AG04450 (cell line): ENCODE measurements at regions not wholly inside any gene's neighbourhood (a gene's known extent, or its start where the extent isn't known, plus 50 kb on each side); places are given as distances from the start of the nearest gene placed in this dataset.
"Not testable (repeated sequence)": the region's sequence is repeated elsewhere in the genome, so short reads cannot be mapped to it uniquely, and the experiment has no call there.

ENCODE experiments used
- CTCF ChIA-PET: fragments of 300-600, 350-600 bp; formaldehyde crosslinking; extraction: SDS; loops from one replicate; lab custom pipeline; 2022; ENCODE audit warnings: antibody characterized with exemption, inconsistent platforms; lab: Charles Lee
- POLR2A ChIA-PET: fragments of 350-600 bp; formaldehyde crosslinking; extraction: SDS; loops from one replicate; lab custom pipeline; 2021; ENCODE audit warnings: antibody characterized with exemption, inconsistent platforms; lab: Yijun Ruan, JAX
- DNase-seq: peaks from one replicate; pipeline ENCODE4 v3.0.0-alpha.2; 2011; ENCODE audit warnings: low read depth, low spot score
- H3K27ac ChIP-seq: one replicate; pipeline ENCODE4 v1.5.1; 2012; ENCODE audit warnings: low read depth, low read length, control low read depth
- H3K27me3 ChIP-seq: one replicate; pipeline ENCODE4 v1.6.0; 2012; ENCODE audit warnings: low read length; ENCODE audit not compliant: control insufficient read depth, insufficient read depth
- H3K4me3 ChIP-seq: 2 replicates; pipeline ENCODE4 v1.5.1; 2011; ENCODE audit warnings: mild to moderate bottlenecking, low read depth, low read length, control low read depth
- H3K9me3 ChIP-seq: 2 replicates; pipeline ENCODE4 v1.5.1; 2012; ENCODE audit warnings: low read length; ENCODE audit not compliant: control insufficient read depth, insufficient read depth
- TF ChIP-seq, protein P1 (sequence below): IDR thresholded peaks from 2 replicates; pipeline ENCODE4 v1.5.1; 2011; ENCODE audit warnings: low read depth, low read length, control low read depth, inconsistent platforms

DNA sequence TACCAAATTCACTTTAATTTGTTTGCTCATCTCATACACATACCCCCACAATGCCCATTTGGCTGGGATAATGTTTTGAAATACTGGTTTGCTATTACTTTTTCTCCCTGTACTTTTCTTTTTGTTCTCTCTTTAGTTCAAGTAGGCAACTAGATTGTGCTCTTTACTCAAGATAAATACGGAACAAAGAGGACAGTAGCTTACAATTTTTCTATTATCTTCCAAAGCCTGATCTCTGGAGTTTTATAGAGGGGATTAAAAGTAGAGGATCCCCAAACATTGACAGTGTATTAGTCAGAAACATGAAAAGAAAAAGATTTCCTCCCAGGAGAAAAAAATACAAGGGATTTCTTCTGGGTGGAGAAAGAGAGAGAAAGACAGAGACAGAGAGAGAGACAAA, 102.1 kb upstream of the FSCB start:
- ChIA-PET CTCF (no interaction called here), POLR2A (no interaction called here)
- DNase-seq = no peak
- H3K9me3 ChIP-seq = no peaks in the 10 kb centered on the region
- H3K27ac ChIP-seq = no peak overlapping the region
- no peak overlapping the region for H3K4me3 ChIP-seq
- TF ChIP-seq, protein P1, sequence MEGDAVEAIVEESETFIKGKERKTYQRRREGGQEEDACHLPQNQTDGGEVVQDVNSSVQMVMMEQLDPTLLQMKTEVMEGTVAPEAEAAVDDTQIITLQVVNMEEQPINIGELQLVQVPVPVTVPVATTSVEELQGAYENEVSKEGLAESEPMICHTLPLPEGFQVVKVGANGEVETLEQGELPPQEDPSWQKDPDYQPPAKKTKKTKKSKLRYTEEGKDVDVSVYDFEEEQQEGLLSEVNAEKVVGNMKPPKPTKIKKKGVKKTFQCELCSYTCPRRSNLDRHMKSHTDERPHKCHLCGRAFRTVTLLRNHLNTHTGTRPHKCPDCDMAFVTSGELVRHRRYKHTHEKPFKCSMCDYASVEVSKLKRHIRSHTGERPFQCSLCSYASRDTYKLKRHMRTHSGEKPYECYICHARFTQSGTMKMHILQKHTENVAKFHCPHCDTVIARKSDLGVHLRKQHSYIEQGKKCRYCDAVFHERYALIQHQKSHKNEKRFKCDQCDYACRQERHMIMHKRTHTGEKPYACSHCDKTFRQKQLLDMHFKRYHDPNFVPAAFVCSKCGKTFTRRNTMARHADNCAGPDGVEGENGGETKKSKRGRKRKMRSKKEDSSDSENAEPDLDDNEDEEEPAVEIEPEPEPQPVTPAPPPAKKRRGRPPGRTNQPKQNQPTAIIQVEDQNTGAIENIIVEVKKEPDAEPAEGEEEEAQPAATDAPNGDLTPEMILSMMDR = no peak
- H3K27me3 ChIP-seq = no peaks in the 10 kb centered on the region

DNA sequence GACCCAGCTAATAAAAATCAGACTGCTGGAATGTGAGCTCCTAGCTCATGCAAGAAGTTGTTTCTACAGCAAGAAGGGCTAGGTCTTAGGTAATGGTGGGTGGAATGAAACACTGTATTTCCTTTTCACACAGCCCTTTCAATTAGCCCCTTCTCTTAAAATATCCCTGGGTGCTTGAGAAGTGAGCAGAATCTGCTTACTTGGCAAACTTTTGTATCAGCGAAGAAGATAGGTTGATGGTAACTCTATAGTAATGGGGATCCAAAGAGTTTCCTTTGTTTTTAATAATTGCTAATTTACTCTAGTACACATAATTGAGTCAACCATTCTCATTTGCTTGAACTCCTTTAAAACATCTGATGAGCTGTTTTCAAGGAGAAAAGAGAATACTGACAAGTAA, 100.6 kb upstream of the FSCB start:
- Histone ChIP-seq H3K27ac (no peak overlapping the region), H3K27me3 (no peaks in the 10 kb centered on the region), H3K4me3 (no peak overlapping the region), H3K9me3 (no peaks in the 10 kb centered on the region)
- POLR2A ChIA-PET = no interaction called here
- no peak for DNase-seq
- CTCF ChIA-PET = no interaction called here
- TF ChIP-seq, protein P1 = no peak

DNA sequence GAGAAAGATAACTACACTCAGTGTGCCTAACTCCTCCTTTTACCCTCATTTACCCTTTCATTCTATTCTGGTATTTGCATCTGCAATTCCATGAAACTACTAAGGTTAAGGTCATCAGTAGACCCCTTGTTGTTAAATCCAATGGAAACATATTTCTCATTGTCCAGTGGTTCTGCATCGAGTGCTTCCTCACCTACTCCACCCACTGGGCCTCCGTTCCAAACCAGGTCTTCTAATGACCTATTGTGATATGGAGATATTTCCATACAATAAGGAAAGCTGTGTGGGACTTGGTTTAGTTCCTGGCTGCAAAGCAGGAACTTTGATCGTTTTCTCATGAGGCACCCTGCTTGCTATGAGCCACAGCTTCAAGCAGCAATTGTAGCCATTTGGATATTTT, 99.5 kb upstream of the FSCB start:
- no peak overlapping the region for H3K27ac ChIP-seq
- ChIA-PET POLR2A (no interaction called here), CTCF (no interaction called here)
- no peaks in the 10 kb centered on the region for H3K9me3 ChIP-seq
- no peak for DNase-seq
- TF ChIP-seq, protein P1 = no peak
- H3K27me3 ChIP-seq = no peaks in the 10 kb centered on the region
- no peak overlapping the region for H3K4me3 ChIP-seq

DNA sequence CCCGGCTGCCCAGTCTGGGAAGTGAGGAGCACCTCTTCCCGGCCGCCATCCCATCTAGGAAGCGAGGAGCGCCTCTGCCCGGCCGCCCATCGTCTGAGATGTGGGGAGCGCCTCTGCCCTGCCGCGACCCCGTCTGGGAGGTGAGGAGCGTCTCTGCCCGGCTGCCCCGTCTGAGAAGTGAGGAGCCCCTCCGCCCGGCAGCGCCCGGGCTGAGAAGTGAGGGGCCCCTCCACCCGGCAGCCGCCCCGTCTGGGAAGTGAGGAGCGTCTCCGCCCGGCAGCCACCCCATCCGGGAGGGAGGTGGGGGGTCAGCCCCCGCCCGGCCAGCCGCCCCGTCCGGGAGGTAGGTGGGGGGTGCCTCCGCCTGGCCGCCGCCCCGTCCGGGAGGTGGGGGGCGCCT, 94.2 kb upstream of the FSCB start:
- H3K9me3 ChIP-seq, CTCF ChIA-PET, H3K27me3 ChIP-seq, POLR2A ChIA-PET, H3K4me3 ChIP-seq, DNase-seq, H3K27ac ChIP-seq: not testable (repeated sequence)

- Histone ChIP-seq H3K27ac (no peak overlapping the region), H3K4me3 (no peak overlapping the region), H3K9me3 (no peaks in the 10 kb centered on the region), H3K27me3 (no peaks in the 10 kb centered on the region)
- TF ChIP-seq, protein P1 = no peak
- ChIA-PET POLR2A (no interaction called here), CTCF (no interaction called here)
- DNase-seq = no peak
These were observed 82.1 kb upstream of the FSCB start for GRCh38 chr14:44589180-44589579.

- no peak overlapping the region for H3K4me3 ChIP-seq
- H3K27me3 ChIP-seq = no peaks in the 10 kb centered on the region
- TF ChIP-seq, protein P1 = no peak
- DNase-seq = no peak
- no peaks in the 10 kb centered on the region for H3K9me3 ChIP-seq
- CTCF ChIA-PET = no interaction called here
- no peak overlapping the region for H3K27ac ChIP-seq
- POLR2A ChIA-PET = no interaction called here
These were observed 79.8 kb upstream of the FSCB start for GRCh38 chr14:44586910-44587309.
